Stimulated activated CD8-positive, alpha-beta memory T cell treated with anti-CD3 and anti-CD28 coated beads, Interleukin-2, amount 100 ng/mL, for 48 hours (primary cell): ENCODE measurements at regions not wholly inside any gene's neighbourhood (a gene's known extent, or its start where the extent isn't known, plus 50 kb on each side); places are given as distances from the start of the nearest gene placed in this dataset.
"Not testable (repeated sequence)": the region's sequence is repeated elsewhere in the genome, so short reads cannot be mapped to it uniquely, and the experiment has no call there.

Source experiments
- DNase-seq, 2 donors: peaks; one replicate each; pipeline ENCODE4 v3.0.0-alpha.2; 2020; ENCODE audit warnings: low read depth in 2 of 2

DNA sequence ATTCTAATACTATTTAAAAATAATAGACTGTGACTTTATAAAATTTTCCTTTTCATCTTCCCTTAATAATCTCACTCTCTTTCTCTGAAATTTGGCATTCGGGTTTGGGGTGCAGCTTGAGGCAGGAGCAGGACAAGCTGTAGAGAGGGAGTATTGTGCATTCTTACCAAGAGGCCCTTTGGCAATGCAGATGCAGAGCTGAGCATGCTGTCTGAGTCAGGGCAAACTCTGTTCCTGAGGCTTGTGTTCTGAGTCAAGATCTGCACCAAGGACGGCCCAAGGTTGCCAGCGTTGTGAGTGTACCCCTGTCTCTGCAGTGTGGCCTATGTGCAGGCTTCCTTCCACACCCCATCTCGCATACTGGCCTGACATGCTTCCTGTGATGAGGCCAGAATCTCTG is 343.8 kb upstream of the FRG2C start:
- no peak for DNase-seq

GRCh38 chr3:75321060-75321459 is 343.1 kb upstream of the FRG2C start:
- no peak for DNase-seq

GRCh38 chr3:75323936-75324335 is 340.2 kb upstream of the FRG2C start:
- DNase-seq: not testable (repeated sequence)

DNA sequence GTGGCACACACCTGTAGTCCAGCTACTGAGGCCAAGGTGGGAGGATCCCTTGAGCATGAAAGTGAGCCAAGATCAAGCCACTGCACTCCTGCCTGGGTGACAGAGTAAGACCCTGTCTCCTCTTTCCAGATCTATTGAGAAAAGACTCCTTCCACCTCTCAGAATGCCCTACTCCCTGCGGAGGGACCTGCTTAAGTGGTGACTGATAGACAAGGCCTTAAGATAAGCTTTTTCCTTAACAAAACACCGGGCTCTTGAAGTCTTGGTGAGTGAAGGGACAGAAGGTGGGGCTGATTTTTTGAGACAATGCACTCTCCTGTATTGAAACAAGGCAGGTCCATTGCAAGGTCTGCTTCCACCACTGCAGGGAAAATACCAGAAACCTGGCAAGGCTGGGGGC is 338.4 kb upstream of the FRG2C start:
- DNase-seq: no peak

DNA sequence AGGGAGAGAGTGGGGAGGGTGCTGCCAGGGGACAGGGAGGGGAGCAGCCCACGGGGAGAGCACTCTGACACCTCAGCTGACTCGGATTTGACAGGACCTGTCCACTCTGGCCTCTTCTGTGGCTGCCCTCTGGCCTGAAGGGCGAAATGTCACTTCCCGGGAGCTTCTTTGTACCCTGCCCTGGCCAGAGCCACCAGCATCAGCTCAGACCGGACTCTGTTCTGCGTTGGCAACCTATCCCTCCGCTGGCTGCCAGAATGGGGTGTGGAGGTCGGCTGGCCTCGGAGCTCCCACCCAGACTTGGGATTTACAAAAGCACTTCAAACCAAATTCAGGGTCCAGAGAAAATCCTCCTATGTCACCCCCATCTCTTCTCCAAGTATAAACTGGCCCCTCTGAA is 336.7 kb upstream of the FRG2C start:
- DNase-seq: no peak

GRCh38 chr3:75329476-75330097 is 334.5 kb upstream of the FRG2C start:
- no peak for DNase-seq

GRCh38 chr3:75330446-75330845 is 333.7 kb upstream of the FRG2C start:
- DNase-seq: not testable (repeated sequence)

- not testable (repeated sequence) for DNase-seq
Measured at GRCh38 chr3:75332090-75332489, 332.0 kb upstream of the FRG2C start.

DNA sequence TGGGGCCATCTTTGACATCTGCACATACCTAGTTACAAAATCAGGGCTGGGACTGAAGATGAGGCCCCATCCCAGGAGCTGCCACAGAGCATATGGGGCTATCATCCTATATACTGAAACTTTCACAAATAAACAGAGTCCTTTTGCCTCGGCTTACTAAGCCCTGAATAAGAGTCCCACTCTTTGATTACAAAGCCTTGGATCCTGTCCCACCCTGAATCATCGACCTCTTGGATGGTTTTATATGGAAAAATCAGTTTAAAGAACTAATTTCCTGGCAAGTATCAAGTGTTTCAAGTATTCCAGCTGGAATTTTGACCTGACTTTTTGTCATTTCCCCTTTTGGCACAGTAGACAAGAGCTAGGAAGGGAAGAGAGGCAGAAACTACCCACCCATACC is 331.3 kb upstream of the FRG2C start:
- DNase-seq: no peak

- no peak for DNase-seq
Measured at GRCh38 chr3:75334299-75334698, 329.8 kb upstream of the FRG2C start.

GRCh38 chr3:75337226-75337900 is 326.8 kb upstream of the FRG2C start:
- DNase-seq: no peak

GRCh38 chr3:75338342-75338741 is 325.8 kb upstream of the FRG2C start:
- no peak for DNase-seq

DNA sequence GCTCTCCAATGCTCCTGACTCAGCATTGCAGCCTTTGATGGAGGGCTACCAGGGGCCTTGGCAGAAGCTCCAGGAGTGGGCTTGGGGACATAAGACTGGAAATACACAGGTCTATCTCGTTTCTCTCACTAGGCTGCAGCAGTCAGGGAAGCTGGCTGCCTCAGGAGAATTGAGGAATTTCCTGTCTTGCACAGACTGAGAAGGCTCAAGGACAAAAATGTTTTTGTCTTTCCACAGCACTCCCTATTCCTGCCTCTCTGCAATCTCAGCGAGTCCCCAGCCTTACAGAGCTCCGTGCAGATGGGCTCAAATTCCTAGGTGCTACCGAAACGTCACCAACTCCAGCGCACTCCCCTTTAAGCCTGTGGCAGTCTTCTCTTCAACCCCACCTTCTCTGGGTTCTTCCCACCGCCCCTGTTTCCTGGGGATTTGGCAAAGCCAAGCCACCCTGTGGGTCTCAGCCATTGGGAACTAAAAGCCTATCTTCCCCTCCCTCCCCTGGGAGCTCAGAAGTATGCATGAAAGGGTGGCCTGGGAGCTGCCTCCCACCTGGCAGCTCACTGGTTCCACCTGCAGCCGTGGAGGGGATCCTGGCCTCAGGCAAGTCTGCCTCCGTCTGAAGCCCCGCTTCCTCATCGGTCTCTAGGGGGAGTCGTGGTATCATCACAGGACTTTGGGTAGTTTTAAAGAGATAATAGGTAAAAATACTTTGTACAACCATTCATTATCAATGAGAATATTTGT is 322.6 kb upstream of the FRG2C start:
- no peak for DNase-seq

DNA sequence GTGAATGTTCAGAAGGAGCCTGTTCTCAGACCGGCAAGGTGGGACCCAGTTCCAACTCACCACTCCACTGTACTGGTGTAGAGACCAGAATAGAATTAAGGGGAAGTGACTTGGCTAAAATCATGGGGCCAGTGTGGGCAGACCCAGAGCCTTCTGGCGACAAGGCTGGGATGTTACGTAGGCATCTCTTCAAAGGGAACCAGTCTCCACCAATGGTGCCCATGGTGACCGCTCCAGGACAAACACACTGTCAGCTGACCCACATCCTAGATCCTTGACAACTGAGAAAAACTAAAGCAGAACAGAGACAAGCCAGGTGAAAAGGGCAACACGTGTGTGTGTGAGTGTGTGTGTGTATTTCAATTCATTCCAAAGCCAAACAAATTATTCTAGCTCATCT is 321.7 kb upstream of the FRG2C start:
- no peak for DNase-seq

- not testable (repeated sequence) for DNase-seq
Measured at GRCh38 chr3:75350536-75350935, 313.6 kb upstream of the FRG2C start.

GRCh38 chr3:75362086-75362784 is 301.9 kb upstream of the FRG2C start:
- DNase-seq: peak; percentile 30 to 39

DNA sequence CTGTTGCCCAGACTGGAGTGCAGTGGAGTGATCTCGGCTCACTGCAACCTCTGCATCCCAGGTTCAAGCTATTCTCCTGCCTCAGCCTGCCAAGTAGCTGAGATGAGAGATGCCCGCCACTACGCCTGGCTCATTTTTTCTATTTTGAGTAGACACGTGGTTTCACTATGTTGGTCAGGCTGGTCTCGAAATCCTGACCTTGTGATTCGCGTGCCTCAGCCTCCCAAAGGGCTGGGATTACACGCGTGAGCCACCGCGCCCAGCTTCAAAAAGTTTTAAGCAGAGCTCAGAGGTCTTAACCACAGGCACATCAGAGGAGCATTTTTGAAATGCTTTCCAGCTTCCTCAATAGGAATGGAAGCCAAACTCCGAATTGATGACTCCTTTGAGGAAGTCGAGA is 291.2 kb upstream of the FRG2C start:
- not testable (repeated sequence) for DNase-seq

DNA sequence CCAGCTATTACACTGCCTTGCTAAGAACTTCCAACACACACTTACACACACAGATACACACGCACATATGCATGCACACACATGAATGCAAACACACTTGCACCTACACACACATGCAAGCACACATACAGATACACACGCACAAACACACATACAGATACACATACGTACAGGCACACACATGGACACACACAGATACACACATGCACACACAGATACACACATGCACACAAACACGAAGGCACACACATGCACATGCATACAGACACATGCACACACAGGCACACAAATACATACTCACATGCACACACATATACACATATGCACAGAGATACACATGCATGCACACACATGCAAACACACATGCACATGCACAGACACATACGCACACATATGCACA is 284.3 kb upstream of the FRG2C start:
- not testable (repeated sequence) for DNase-seq

- no peak for DNase-seq
Measured at GRCh38 chr3:75380276-75380771, 283.8 kb upstream of the FRG2C start.

DNA sequence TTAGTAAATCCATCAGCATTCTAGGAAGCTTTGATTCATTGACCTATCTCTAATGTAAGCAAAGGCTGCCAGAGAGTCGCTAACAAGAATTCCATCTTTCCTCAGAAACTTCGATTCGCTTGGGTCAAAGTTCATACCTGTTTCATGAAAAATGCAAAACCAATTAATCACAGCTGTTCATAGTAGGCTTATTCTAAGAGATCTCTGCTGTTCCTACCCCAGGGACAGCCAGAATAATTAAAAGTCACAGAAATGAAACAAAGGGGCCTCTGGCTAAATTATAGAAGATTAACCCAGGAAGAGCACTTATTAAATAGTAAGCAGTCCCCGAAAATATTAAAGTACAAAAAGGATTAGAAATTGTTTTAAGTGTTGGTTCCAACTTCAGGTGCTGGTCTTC is 280.1 kb upstream of the FRG2C start:
- not testable (repeated sequence) for DNase-seq

DNA sequence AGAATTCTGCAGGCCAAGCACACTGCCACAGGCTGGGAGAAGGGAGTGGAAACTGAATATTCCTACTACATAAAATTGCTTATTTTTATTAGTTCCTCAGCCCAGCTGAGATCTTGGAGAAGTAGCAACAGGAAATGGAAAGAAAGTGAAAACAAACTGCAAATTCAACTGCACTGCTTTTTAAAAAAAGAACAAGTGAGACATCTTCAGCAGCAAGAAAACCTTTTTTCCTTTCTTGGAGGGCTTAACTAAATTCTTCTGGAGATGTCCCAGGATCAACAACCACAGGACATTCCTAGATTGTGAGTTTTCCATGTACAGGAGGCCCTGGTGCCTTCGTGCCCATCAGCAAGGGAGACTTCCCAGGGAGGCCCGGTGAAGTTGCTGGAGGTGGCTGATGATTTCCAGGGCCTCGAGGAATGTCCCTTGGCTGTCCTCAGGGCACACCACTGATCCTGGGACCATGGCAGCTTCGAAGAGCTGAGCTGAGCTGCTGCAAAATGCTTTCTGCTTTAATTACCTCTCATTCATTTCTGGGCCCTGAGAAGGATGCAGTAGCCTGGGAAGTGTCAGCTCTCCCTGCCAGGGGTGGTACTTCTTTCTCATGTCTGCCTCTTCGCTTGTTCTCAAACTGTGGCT is 275.5 kb upstream of the FRG2C start:
- not testable (repeated sequence) for DNase-seq

- not testable (repeated sequence) for DNase-seq
Measured at GRCh38 chr3:75393288-75393694, 270.8 kb upstream of the FRG2C start.
